ENCODE measurements at regions not wholly inside any gene's neighbourhood (a gene's known extent, or its start where the extent isn't known, plus 50 kb on each side); places are given as distances from the start of the nearest gene placed in this dataset.
A peak's percentile ranks its signal among the peaks of the same experiment; 100 is the strongest.
"Not testable (repeated sequence)": the region's sequence is repeated elsewhere in the genome, so short reads cannot be mapped to it uniquely, and the experiment has no call there.

- H3K4me3 ChIP-seq, result no peak overlapping the region
- H3K27ac ChIP-seq, result no peak overlapping the region
Observed at GRCh38 chr9:83141887-83142286, 78.9 kb upstream of the RASEF start.

GRCh38 chr9:83140061-83140460 is 77.1 kb upstream of the RASEF start:
- H3K4me3 ChIP-seq, result no peak overlapping the region

GRCh38 chr9:83138422-83139135 is 75.6 kb upstream of the RASEF start:
- Histone ChIP-seq H3K27ac (no peak overlapping the region), H3K4me3 (no peak overlapping the region)

More at GRCh38 chr9:83140061-83140460, 77.1 kb upstream of the RASEF start:
- no peak overlapping the region for H3K27ac ChIP-seq

GRCh38 chr9:83133316-83133715 is 70.4 kb upstream of the RASEF start:
- Histone ChIP-seq H3K4me3 (no peak overlapping the region), H3K27ac (no peak overlapping the region)

GRCh38 chr9:83132768-83133167 is 69.8 kb upstream of the RASEF start:
- Histone ChIP-seq H3K27ac (no peak overlapping the region), H3K4me3 (no peak overlapping the region)

- Histone ChIP-seq H3K4me3 (no peak overlapping the region), H3K27ac (peak overlapping the region in 1 of 21 experiments; percentile 39)
Observed at GRCh38 chr9:83130541-83130940, 67.6 kb upstream of the RASEF start.

- H3K27ac ChIP-seq, result no peak overlapping the region
Observed at GRCh38 chr9:83125671-83126070, 62.7 kb upstream of the RASEF start.

GRCh38 chr9:83119873-83120272 is 56.9 kb upstream of the RASEF start:
- H3K4me3 ChIP-seq, result no peak overlapping the region
- H3K27ac ChIP-seq, result no peak overlapping the region

More at GRCh38 chr9:83125671-83126070, 62.7 kb upstream of the RASEF start:
- H3K4me3 ChIP-seq, result no peak overlapping the region

GRCh38 chr9:83116026-83116425 is 53.1 kb upstream of the RASEF start:
- Histone ChIP-seq H3K27ac (no peak overlapping the region), H3K4me3 (no peak overlapping the region)

- not testable (repeated sequence) for H3K4me3 ChIP-seq, H3K27ac ChIP-seq
Observed at GRCh38 chr9:83113445-83113844, 50.5 kb upstream of the RASEF start.
